ENCODE measurements at regions not wholly inside any gene's neighbourhood (a gene's known extent, or its start where the extent isn't known, plus 50 kb on each side); places are given as distances from the start of the nearest gene placed in this dataset.
"Not testable (repeated sequence)": the region's sequence is repeated elsewhere in the genome, so short reads cannot be mapped to it uniquely, and the experiment has no call there.

GRCh38 chr20:26373066-26373465 is 676.4 kb upstream of the ZNF337 start:
- DNase-seq: not testable (repeated sequence)

GRCh38 chr20:26354511-26354910 is 657.9 kb upstream of the ZNF337 start:
- no peak for DNase-seq

GRCh38 chr20:26347396-26347795 is 650.7 kb upstream of the ZNF337 start:
- DNase-seq: no peak

GRCh38 chr20:26340460-26341065 is 643.9 kb upstream of the ZNF337 start:
- DNase-seq: not testable (repeated sequence)

- DNase-seq: no peak
Observed at GRCh38 chr20:26324177-26324576, 627.5 kb upstream of the ZNF337 start.

- DNase-seq: no peak
Observed at GRCh38 chr20:26315054-26315453, 618.4 kb upstream of the ZNF337 start.

- not testable (repeated sequence) for DNase-seq
Observed at GRCh38 chr20:26309720-26310119, 613.1 kb upstream of the ZNF337 start.

GRCh38 chr20:26308961-26309360 is 612.3 kb upstream of the ZNF337 start:
- no peak for DNase-seq

- no peak for DNase-seq
Observed at GRCh38 chr20:26295006-26295405, 598.4 kb upstream of the ZNF337 start.

- DNase-seq: not testable (repeated sequence)
Observed at GRCh38 chr20:26288379-26289061, 591.9 kb upstream of the ZNF337 start.

GRCh38 chr20:26279238-26279637 is 582.6 kb upstream of the ZNF337 start:
- no peak for DNase-seq

GRCh38 chr20:26277339-26277738 is 580.7 kb upstream of the ZNF337 start:
- DNase-seq: no peak

- DNase-seq: no peak
Observed at GRCh38 chr20:26276554-26277210, 580.0 kb upstream of the ZNF337 start.

- DNase-seq: not testable (repeated sequence)
Observed at GRCh38 chr20:26268762-26269161, 572.1 kb upstream of the ZNF337 start.

- DNase-seq: not testable (repeated sequence)
Observed at GRCh38 chr20:26260925-26261324, 564.3 kb upstream of the ZNF337 start.

- not testable (repeated sequence) for DNase-seq
Observed at GRCh38 chr20:26252311-26252975, 555.8 kb upstream of the ZNF337 start.

GRCh38 chr20:26251376-26251775 is 554.7 kb upstream of the ZNF337 start:
- DNase-seq: not testable (repeated sequence)

GRCh38 chr20:26250249-26251114 is 553.8 kb upstream of the ZNF337 start:
- DNase-seq: not testable (repeated sequence)

GRCh38 chr20:26243731-26244130 is 547.1 kb upstream of the ZNF337 start:
- no peak for DNase-seq

GRCh38 chr20:26220609-26221008 is 524.0 kb upstream of the ZNF337 start:
- DNase-seq: not testable (repeated sequence)

- DNase-seq: not testable (repeated sequence)
Observed at GRCh38 chr20:26219546-26219945, 522.9 kb upstream of the ZNF337 start.

- no peak for DNase-seq
Observed at GRCh38 chr20:26218301-26218700, 521.6 kb upstream of the ZNF337 start.

All from T1000 (cell line).